Neural progenitor cell (in vitro differentiated cells): ENCODE measurements at regions not wholly inside any gene's neighbourhood (a gene's known extent, or its start where the extent isn't known, plus 50 kb on each side); places are given as distances from the start of the nearest gene placed in this dataset.

ENCODE experiments used
- EZH2 ChIP-seq: fragments of 200-600 bp; sonication (generic); IDR thresholded peaks from 2 replicates; pipeline ENCODE4 v1.6.1; 2017; ENCODE audit warnings: antibody characterized with exemption, mild to moderate bottlenecking, moderate library complexity
- EZH2phosphoT487 ChIP-seq: fragments of 200-600 bp; sonication (generic); IDR thresholded peaks from 2 replicates; pipeline ENCODE4 v1.6.1; 2017; ENCODE audit warnings: antibody characterized with exemption
- TF ChIP-seq, protein P1 (sequence below): fragments of 200-600 bp; sonication (generic); IDR thresholded peaks from 2 replicates; pipeline ENCODE4 v1.5.1; 2017; ENCODE audit warnings: antibody characterized with exemption, mild to moderate bottlenecking

DNA sequence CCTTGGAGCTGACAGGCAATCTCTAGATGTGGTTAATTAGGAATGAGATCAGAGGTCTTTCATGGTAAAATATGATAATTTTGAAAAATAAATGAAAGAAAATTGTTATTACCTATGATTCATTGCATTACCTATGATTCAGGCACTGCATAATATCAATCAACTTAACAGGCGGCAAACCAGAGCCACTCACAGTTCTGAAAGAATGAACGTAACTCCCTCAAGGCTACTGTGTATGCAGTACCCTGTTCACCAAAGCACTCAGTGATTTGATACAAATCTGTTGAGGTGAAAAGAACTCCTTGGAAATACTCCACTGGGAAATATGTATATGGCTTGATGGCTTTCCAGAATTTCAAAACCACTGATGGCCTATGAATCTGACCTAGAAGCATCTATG lies 398.9 kb downstream of the ACTL7B start:
- TF ChIP-seq, protein P1, sequence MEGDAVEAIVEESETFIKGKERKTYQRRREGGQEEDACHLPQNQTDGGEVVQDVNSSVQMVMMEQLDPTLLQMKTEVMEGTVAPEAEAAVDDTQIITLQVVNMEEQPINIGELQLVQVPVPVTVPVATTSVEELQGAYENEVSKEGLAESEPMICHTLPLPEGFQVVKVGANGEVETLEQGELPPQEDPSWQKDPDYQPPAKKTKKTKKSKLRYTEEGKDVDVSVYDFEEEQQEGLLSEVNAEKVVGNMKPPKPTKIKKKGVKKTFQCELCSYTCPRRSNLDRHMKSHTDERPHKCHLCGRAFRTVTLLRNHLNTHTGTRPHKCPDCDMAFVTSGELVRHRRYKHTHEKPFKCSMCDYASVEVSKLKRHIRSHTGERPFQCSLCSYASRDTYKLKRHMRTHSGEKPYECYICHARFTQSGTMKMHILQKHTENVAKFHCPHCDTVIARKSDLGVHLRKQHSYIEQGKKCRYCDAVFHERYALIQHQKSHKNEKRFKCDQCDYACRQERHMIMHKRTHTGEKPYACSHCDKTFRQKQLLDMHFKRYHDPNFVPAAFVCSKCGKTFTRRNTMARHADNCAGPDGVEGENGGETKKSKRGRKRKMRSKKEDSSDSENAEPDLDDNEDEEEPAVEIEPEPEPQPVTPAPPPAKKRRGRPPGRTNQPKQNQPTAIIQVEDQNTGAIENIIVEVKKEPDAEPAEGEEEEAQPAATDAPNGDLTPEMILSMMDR = no peak
- no peak for TF ChIP-seq EZH2phosphoT487
- TF ChIP-seq EZH2 = no peak
